Activated naive CD8-positive, alpha-beta T cell (primary cell): ENCODE measurements at regions not wholly inside any gene's neighbourhood (a gene's known extent, or its start where the extent isn't known, plus 50 kb on each side); places are given as distances from the start of the nearest gene placed in this dataset.

Experiments
- H3K27ac Mint-ChIP-seq: one replicate; pipeline ENCODE4 v1.8.0; 2021; ENCODE audit warnings: mixed read lengths
- H3K27me3 Mint-ChIP-seq: one replicate; pipeline ENCODE4 v1.8.0; 2021; ENCODE audit warnings: mixed read lengths
- H3K36me3 Mint-ChIP-seq: one replicate; pipeline ENCODE4 v1.8.0; 2021; ENCODE audit warnings: mixed read lengths
- H3K4me1 Mint-ChIP-seq: one replicate; pipeline ENCODE4 v1.8.0; 2021; ENCODE audit warnings: low read depth, mixed read lengths
- H3K4me3 Mint-ChIP-seq: one replicate; pipeline ENCODE4 v1.8.0; 2021; ENCODE audit warnings: mild to moderate bottlenecking, mixed read lengths
- H3K9me3 Mint-ChIP-seq: one replicate; pipeline ENCODE4 v1.8.0; 2021; ENCODE audit warnings: low read depth, mixed read lengths

GRCh38 chr5:19002111-19002510, 985.9 kb downstream of the CDH18 start:
- Mint-ChIP-seq H3K36me3 (no peaks in the 10 kb centered on the region), H3K27me3 (no peaks in the 10 kb centered on the region), H3K4me1 (no peaks in the 10 kb centered on the region), H3K9me3 (peaks cover 11% of the 10 kb centered on the region), H3K4me3 (no peak overlapping the region), H3K27ac (no peak overlapping the region)

DNA sequence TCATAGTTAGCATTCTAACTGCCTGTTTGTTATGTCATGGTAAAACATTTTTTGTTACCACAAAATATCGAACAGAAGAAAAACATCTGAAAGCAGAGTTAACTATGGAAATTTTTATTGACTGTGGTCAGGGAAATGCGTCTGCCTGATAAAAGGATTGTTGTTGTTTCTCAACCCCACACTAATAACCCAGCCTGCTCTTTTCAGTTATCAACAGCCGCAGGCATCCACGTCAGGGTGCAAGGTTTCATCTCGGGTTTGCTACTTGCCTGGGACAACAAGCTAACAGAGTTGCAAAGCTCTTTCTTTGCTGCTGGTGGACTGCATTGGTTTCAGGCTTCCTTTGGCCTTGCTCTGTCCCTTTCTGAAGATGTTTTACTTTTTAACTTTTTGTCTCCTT, 969.2 kb downstream of the CDH18 start:
- H3K27ac Mint-ChIP-seq: no peak overlapping the region
- peaks cover 9% of the 10 kb centered on the region for H3K9me3 Mint-ChIP-seq
- no peaks in the 10 kb centered on the region for H3K36me3 Mint-ChIP-seq
- no peaks in the 10 kb centered on the region for H3K27me3 Mint-ChIP-seq
- H3K4me1 Mint-ChIP-seq: no peaks in the 10 kb centered on the region
- no peak overlapping the region for H3K4me3 Mint-ChIP-seq

DNA sequence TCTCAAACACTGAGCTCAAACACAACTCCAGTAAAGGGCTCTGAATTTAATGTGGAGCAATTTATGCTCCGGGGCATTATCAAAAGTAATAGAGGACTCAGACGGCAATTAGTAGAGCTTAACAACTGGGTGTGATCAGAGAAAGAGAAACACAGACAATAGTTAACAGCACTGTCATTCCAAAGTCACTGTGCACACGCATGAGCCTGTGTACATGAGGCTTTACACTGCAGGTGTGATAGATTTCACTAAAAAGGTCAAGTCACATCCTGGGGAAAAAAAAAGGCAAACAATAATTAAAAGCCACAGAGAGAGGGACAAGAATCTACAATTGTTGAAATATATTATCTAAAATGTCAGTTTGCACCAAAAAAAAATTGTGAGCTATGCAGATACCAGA, 956.5 kb downstream of the CDH18 start:
- Mint-ChIP-seq H3K9me3 (peaks cover 15% of the 10 kb centered on the region), H3K27ac (no peak overlapping the region), H3K4me1 (no peaks in the 10 kb centered on the region), H3K27me3 (no peaks in the 10 kb centered on the region), H3K36me3 (no peaks in the 10 kb centered on the region), H3K4me3 (no peak overlapping the region)

- H3K27me3 Mint-ChIP-seq: no peaks in the 10 kb centered on the region
- no peak overlapping the region for H3K4me3 Mint-ChIP-seq
- H3K36me3 Mint-ChIP-seq: no peaks in the 10 kb centered on the region
- no peak overlapping the region for H3K27ac Mint-ChIP-seq
- H3K9me3 Mint-ChIP-seq: peaks cover 9% of the 10 kb centered on the region
- no peaks in the 10 kb centered on the region for H3K4me1 Mint-ChIP-seq
Observed at GRCh38 chr5:19035816-19036215, 952.2 kb downstream of the CDH18 start.

DNA sequence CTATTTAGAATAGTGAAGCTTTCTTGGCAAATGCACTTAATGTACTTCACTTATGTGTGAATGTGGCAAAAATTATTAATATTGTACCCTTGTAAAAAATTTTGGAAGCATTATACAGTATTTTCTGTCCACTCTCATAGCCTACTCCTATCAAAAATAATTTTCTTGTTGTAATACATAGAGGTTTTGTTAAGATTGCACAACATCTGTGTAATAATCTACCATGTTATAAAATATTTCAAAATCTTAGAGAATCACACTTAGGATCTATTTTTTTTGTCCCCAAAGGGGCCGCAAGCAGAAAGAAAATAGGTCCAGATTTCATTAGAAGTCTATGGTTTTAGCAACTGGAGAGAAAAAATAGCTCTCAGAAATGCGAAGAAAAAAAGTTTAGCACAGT, 945.9 kb downstream of the CDH18 start:
- Mint-ChIP-seq H3K36me3 (no peaks in the 10 kb centered on the region), H3K27me3 (no peaks in the 10 kb centered on the region), H3K4me1 (no peaks in the 10 kb centered on the region), H3K9me3 (no peaks in the 10 kb centered on the region), H3K4me3 (no peak overlapping the region), H3K27ac (no peak overlapping the region)

GRCh38 chr5:19044311-19044710, 943.7 kb downstream of the CDH18 start:
- no peaks in the 10 kb centered on the region for H3K4me1 Mint-ChIP-seq
- H3K4me3 Mint-ChIP-seq: no peak overlapping the region
- H3K27me3 Mint-ChIP-seq: no peaks in the 10 kb centered on the region
- H3K36me3 Mint-ChIP-seq: no peaks in the 10 kb centered on the region
- H3K9me3 Mint-ChIP-seq: no peaks in the 10 kb centered on the region
- no peak overlapping the region for H3K27ac Mint-ChIP-seq

DNA sequence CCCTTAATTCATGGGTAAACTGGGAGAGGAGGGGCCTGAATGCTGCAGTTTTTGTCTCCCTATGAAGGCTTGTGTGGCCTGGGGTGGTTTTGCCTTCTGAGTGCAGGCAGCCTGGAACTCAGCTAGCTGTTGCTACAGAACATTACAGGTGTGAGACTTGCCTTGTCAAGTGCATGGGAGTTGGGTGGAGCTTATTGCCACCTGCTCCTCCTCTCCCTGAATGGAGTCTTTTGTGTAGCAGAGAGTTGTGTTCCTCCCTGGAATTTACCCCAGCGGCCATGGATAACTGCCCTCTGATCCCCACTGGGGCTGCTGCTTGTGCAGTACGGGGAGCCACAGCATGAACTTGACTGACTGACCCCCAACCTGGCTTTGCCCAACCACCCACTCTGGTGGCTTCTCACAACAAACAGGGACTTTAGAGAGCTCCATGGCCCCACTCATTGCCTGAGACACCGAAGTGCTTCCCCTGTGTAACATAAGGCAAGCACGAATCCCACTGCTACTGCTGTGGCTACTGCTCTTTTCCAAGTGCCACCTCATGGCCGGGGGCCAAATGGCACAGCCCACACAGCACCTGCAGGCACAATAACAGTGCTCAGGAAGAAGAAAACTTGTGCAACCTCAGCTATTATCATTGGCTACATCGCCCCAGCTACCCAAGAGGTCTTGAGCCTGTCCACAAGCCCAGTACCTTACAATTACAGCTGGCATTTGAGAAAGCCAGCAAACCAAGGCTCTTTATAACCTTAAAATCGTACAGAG, 942.9 kb downstream of the CDH18 start:
- Mint-ChIP-seq H3K27me3 (no peaks in the 10 kb centered on the region), H3K4me1 (no peaks in the 10 kb centered on the region), H3K9me3 (no peaks in the 10 kb centered on the region), H3K27ac (no peak overlapping the region), H3K4me3 (no peak overlapping the region), H3K36me3 (no peaks in the 10 kb centered on the region)

DNA sequence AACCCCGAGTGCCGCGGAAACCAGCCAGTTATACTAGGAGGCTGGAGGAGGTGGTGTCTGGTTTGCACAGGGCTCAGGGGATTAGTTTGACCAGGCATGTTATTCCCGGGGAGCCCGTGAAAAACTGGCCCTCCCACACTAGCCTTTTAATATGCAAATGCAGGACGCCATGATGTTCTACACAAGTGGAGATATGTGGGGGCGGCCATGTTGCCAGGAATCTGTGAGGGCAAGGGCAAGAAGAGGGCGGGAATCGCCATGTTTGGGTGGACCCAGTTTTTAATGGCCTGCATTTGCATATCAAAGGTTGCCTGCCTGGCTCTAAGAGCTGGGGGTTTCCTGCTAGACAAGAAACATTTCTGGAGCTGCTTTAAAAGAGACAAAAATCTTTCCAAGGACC, 940.7 kb downstream of the CDH18 start:
- no peak overlapping the region for H3K4me3 Mint-ChIP-seq
- no peaks in the 10 kb centered on the region for H3K36me3 Mint-ChIP-seq
- no peak overlapping the region for H3K27ac Mint-ChIP-seq
- H3K4me1 Mint-ChIP-seq: no peaks in the 10 kb centered on the region
- H3K27me3 Mint-ChIP-seq: no peaks in the 10 kb centered on the region
- no peaks in the 10 kb centered on the region for H3K9me3 Mint-ChIP-seq

GRCh38 chr5:19048726-19049125, 939.3 kb downstream of the CDH18 start:
- Mint-ChIP-seq H3K36me3 (no peaks in the 10 kb centered on the region), H3K9me3 (no peaks in the 10 kb centered on the region)

DNA sequence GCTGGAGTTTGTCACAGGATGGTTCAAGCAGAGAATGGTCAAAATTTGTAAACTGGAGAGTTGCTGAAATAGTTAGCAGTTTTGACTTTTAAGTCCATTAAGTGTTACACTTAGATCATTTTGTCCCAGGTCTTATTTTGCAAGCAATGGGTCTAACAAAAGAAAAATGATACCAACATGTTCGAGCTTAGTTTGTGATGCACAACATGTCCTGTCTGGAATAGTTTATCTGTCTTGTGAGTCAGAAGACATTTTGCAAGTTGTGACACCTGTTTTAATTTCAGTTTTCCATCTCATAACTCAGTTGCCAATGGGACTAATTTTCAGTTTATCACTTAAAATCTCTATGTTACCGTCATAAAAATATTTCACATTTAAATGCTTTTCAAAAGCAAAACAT, 929.8 kb downstream of the CDH18 start:
- H3K36me3 Mint-ChIP-seq: no peaks in the 10 kb centered on the region
- no peaks in the 10 kb centered on the region for H3K27me3 Mint-ChIP-seq
- no peak overlapping the region for H3K27ac Mint-ChIP-seq
- H3K9me3 Mint-ChIP-seq: peaks cover 13% of the 10 kb centered on the region
- H3K4me1 Mint-ChIP-seq: no peaks in the 10 kb centered on the region
- no peak overlapping the region for H3K4me3 Mint-ChIP-seq

More at GRCh38 chr5:19048726-19049125, 939.3 kb downstream of the CDH18 start:
- Mint-ChIP-seq H3K27ac (no peak overlapping the region), H3K4me1 (no peaks in the 10 kb centered on the region), H3K27me3 (no peaks in the 10 kb centered on the region), H3K4me3 (no peak overlapping the region)

GRCh38 chr5:19064094-19064493, 923.9 kb downstream of the CDH18 start:
- no peaks in the 10 kb centered on the region for H3K4me1 Mint-ChIP-seq

DNA sequence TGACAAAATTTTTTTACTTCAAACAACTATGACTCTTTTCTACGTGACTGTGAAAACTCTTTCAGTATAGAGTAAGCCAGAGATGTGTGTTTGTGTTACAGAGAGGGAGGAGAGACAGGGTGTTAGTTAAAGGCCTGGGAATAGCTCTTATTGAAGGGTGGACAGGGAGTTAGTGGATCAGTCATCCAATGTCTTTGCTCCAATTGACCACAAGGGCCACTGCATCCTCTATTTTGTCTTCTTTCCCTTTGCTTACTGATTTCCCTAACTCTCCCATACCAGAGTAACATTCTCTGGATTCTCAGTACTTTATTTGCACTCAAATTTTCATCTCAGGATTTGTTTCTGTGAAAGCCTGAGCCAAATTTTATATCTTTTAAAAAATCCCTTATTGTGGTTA, 920.3 kb downstream of the CDH18 start:
- Mint-ChIP-seq H3K4me3 (no peak overlapping the region), H3K27ac (no peak overlapping the region), H3K36me3 (no peaks in the 10 kb centered on the region), H3K4me1 (no peaks in the 10 kb centered on the region), H3K9me3 (no peaks in the 10 kb centered on the region), H3K27me3 (no peaks in the 10 kb centered on the region)

More at GRCh38 chr5:19064094-19064493, 923.9 kb downstream of the CDH18 start:
- Mint-ChIP-seq H3K27me3 (no peaks in the 10 kb centered on the region), H3K27ac (no peak overlapping the region), H3K4me3 (no peak overlapping the region), H3K9me3 (peaks cover 3% of the 10 kb centered on the region), H3K36me3 (no peaks in the 10 kb centered on the region)

DNA sequence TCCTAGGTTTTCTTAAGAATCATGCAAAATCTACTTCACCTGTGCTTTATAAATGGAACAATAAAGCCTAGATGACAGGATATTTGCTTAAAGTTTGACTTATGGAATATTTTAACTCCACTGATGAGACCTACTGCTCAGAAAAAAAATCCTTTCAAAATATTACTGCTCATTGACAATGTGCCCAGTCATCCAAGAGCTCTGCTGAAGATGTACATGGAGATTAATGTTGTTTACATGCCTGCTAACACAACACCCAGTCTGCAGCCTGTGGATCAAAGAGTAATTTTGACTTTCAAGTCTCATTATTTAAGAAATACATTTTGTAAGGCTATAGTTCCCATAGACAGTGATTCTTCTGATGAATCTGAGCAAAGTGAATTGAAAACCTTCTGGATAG, 889.6 kb downstream of the CDH18 start:
- Mint-ChIP-seq H3K9me3 (peaks cover 23% of the 10 kb centered on the region), H3K4me3 (no peak overlapping the region), H3K27me3 (no peaks in the 10 kb centered on the region), H3K36me3 (no peaks in the 10 kb centered on the region), H3K4me1 (no peaks in the 10 kb centered on the region), H3K27ac (no peak overlapping the region)

- Mint-ChIP-seq H3K36me3 (no peaks in the 10 kb centered on the region), H3K4me1 (no peaks in the 10 kb centered on the region), H3K27ac (no peak overlapping the region), H3K9me3 (peaks cover 23% of the 10 kb centered on the region), H3K4me3 (no peak overlapping the region), H3K27me3 (no peaks in the 10 kb centered on the region)
Observed at GRCh38 chr5:19099195-19099594, 888.8 kb downstream of the CDH18 start.

- Mint-ChIP-seq H3K9me3 (peaks cover 24% of the 10 kb centered on the region), H3K36me3 (no peaks in the 10 kb centered on the region), H3K27ac (no peak overlapping the region), H3K4me3 (no peak overlapping the region), H3K4me1 (no peaks in the 10 kb centered on the region), H3K27me3 (no peaks in the 10 kb centered on the region)
Observed at GRCh38 chr5:19104948-19105347, 883.1 kb downstream of the CDH18 start.

- Mint-ChIP-seq H3K36me3 (no peaks in the 10 kb centered on the region), H3K4me3 (no peak overlapping the region), H3K27me3 (no peaks in the 10 kb centered on the region), H3K4me1 (no peaks in the 10 kb centered on the region), H3K9me3 (peaks cover 8% of the 10 kb centered on the region), H3K27ac (no peak overlapping the region)
Observed at GRCh38 chr5:19122923-19123322, 865.1 kb downstream of the CDH18 start.
